ENCODE measurements at regions not wholly inside any gene's neighbourhood (a gene's known extent, or its start where the extent isn't known, plus 50 kb on each side); places are given as distances from the start of the nearest gene placed in this dataset.

- DNase-seq (ENCODE audit: low read depth) (peak; percentile 59), FAIRE-seq (no peak)
- no peak for TF ChIP-seq CTCF (IDR thresholded peaks at IDR 0.05; ENCODE audit: insufficient read depth, low read length, severe bottlenecking)
- Histone ChIP-seq H3K4me3 (ENCODE audit: low read depth, low read length) (no peak overlapping the region), H3K27me3 (ENCODE audit: control insufficient read depth, insufficient read depth, low read length) (no peaks in the 10 kb centered on the region), H3K36me3 (ENCODE audit: control insufficient read depth, insufficient read depth, low read length) (no peaks in the 10 kb centered on the region)
These were observed 934.6 kb downstream of the CCSER2 start for GRCh38 chr10:85262992-85263391.

- Histone ChIP-seq H3K36me3 (ENCODE audit: control insufficient read depth, insufficient read depth, low read length) (no peaks in the 10 kb centered on the region), H3K27me3 (ENCODE audit: control insufficient read depth, insufficient read depth, low read length) (no peaks in the 10 kb centered on the region), H3K4me3 (ENCODE audit: low read depth, low read length) (no peak overlapping the region)
- FAIRE-seq (no peak), DNase-seq (ENCODE audit: low read depth) (peak; percentile 52)
- TF ChIP-seq CTCF (IDR thresholded peaks at IDR 0.05; ENCODE audit: insufficient read depth, low read length, severe bottlenecking): no peak
These were observed 936.7 kb downstream of the CCSER2 start for GRCh38 chr10:85265121-85265520.

GRCh38 chr10:85266808-85267207, 938.4 kb downstream of the CCSER2 start:
- DNase-seq (ENCODE audit: low read depth) (no peak), FAIRE-seq (no peak)
- Histone ChIP-seq H3K27me3 (ENCODE audit: control insufficient read depth, insufficient read depth, low read length) (no peaks in the 10 kb centered on the region), H3K36me3 (ENCODE audit: control insufficient read depth, insufficient read depth, low read length) (no peaks in the 10 kb centered on the region), H3K4me3 (ENCODE audit: low read depth, low read length) (no peak overlapping the region)
- TF ChIP-seq CTCF (IDR thresholded peaks at IDR 0.05; ENCODE audit: insufficient read depth, low read length, severe bottlenecking): no peak

- H3K4me3 ChIP-seq (ENCODE audit: low read depth, low read length): no peak overlapping the region
- H3K27me3 ChIP-seq (ENCODE audit: control insufficient read depth, insufficient read depth, low read length): no peaks in the 10 kb centered on the region
- H3K36me3 ChIP-seq (ENCODE audit: control insufficient read depth, insufficient read depth, low read length): no peaks in the 10 kb centered on the region
- no peak for TF ChIP-seq CTCF (IDR thresholded peaks at IDR 0.05; ENCODE audit: insufficient read depth, low read length, severe bottlenecking)
- no peak for FAIRE-seq
- DNase-seq (ENCODE audit: low read depth): peak; percentile 65
These were observed 951.6 kb downstream of the CCSER2 start for GRCh38 chr10:85280014-85280413.

GRCh38 chr10:85284778-85285770, 956.7 kb downstream of the CCSER2 start:
- no peak for FAIRE-seq
- no peak overlapping the region for H3K4me3 ChIP-seq (ENCODE audit: low read depth, low read length)
- no peak for DNase-seq (ENCODE audit: low read depth)
- TF ChIP-seq CTCF (IDR thresholded peaks at IDR 0.05; ENCODE audit: insufficient read depth, low read length, severe bottlenecking): no peak
- no peaks in the 10 kb centered on the region for H3K36me3 ChIP-seq (ENCODE audit: control insufficient read depth, insufficient read depth, low read length)
- H3K27me3 ChIP-seq (ENCODE audit: control insufficient read depth, insufficient read depth, low read length): no peaks in the 10 kb centered on the region

Measured in bronchial epithelial cell (primary cell).